Kidney epithelial cell (primary cell): ENCODE measurements at regions not wholly inside any gene's neighbourhood (a gene's known extent, or its start where the extent isn't known, plus 50 kb on each side); places are given as distances from the start of the nearest gene placed in this dataset.

Experiments
- DNase-seq: peaks from one replicate; pipeline ENCODE4 v3.0.0-alpha.2; 2010; ENCODE audit warnings: low read depth
- H3K27me3 ChIP-seq: 2 replicates; pipeline ENCODE4 v1.6.0; 2011; ENCODE audit warnings: low read length; ENCODE audit not compliant: control insufficient read depth, insufficient read depth
- H3K36me3 ChIP-seq: 2 replicates; pipeline ENCODE4 v1.5.1; 2011; ENCODE audit warnings: low read length; ENCODE audit not compliant: control insufficient read depth, insufficient read depth
- H3K4me3 ChIP-seq: 2 replicates; pipeline ENCODE4 v1.5.1; 2011; ENCODE audit warnings: low read depth, mild to moderate bottlenecking, control low read depth, low read length
- CTCF ChIP-seq: IDR thresholded peaks from 2 replicates; pipeline ENCODE4 v1.5.1; 2011; ENCODE audit warnings: mild to moderate bottlenecking, moderate library complexity, low read length, control low read depth, inconsistent platforms; ENCODE audit not compliant: insufficient read depth, poor library complexity, severe bottlenecking

- TF ChIP-seq CTCF: no peak
- H3K36me3 ChIP-seq: no peaks in the 10 kb centered on the region
- no peak for DNase-seq
- no peaks in the 10 kb centered on the region for H3K27me3 ChIP-seq
- H3K4me3 ChIP-seq: no peak overlapping the region
Measured at GRCh38 chr1:57943365-57943764, 519.5 kb upstream of the DAB1 start.

- TF ChIP-seq CTCF: no peak
- Histone ChIP-seq H3K4me3 (no peak overlapping the region), H3K36me3 (no peaks in the 10 kb centered on the region), H3K27me3 (no peaks in the 10 kb centered on the region)
- DNase-seq: no peak
Measured at GRCh38 chr1:57934745-57935144, 510.9 kb upstream of the DAB1 start.

- no peak for TF ChIP-seq CTCF
- H3K4me3 ChIP-seq: no peak overlapping the region
- no peaks in the 10 kb centered on the region for H3K27me3 ChIP-seq
- H3K36me3 ChIP-seq: no peaks in the 10 kb centered on the region
- no peak for DNase-seq
Measured at GRCh38 chr1:57927003-57927402, 503.1 kb upstream of the DAB1 start.

GRCh38 chr1:57926025-57926552 lies 502.2 kb upstream of the DAB1 start:
- DNase-seq: no peak
- H3K36me3 ChIP-seq: no peaks in the 10 kb centered on the region
- no peak overlapping the region for H3K4me3 ChIP-seq
- no peak for TF ChIP-seq CTCF
- H3K27me3 ChIP-seq: no peaks in the 10 kb centered on the region

- Histone ChIP-seq H3K36me3 (no peaks in the 10 kb centered on the region), H3K27me3 (no peaks in the 10 kb centered on the region), H3K4me3 (no peak overlapping the region)
- TF ChIP-seq CTCF: no peak
- no peak for DNase-seq
Measured at GRCh38 chr1:57925226-57925625, 501.4 kb upstream of the DAB1 start.

GRCh38 chr1:57922130-57922529 lies 498.3 kb upstream of the DAB1 start:
- no peak for DNase-seq
- Histone ChIP-seq H3K27me3 (no peaks in the 10 kb centered on the region), H3K4me3 (no peak overlapping the region), H3K36me3 (no peaks in the 10 kb centered on the region)
- no peak for TF ChIP-seq CTCF
